AG04450 (cell line): ENCODE measurements at regions not wholly inside any gene's neighbourhood (a gene's known extent, or its start where the extent isn't known, plus 50 kb on each side); places are given as distances from the start of the nearest gene placed in this dataset.
"Not testable (repeated sequence)": the region's sequence is repeated elsewhere in the genome, so short reads cannot be mapped to it uniquely, and the experiment has no call there.

Source experiments
- CTCF ChIA-PET: fragments of 300-600, 350-600 bp; formaldehyde crosslinking; extraction: SDS; loops from one replicate; lab custom pipeline; 2022; ENCODE audit warnings: antibody characterized with exemption, inconsistent platforms; lab: Charles Lee
- POLR2A ChIA-PET: fragments of 350-600 bp; formaldehyde crosslinking; extraction: SDS; loops from one replicate; lab custom pipeline; 2021; ENCODE audit warnings: antibody characterized with exemption, inconsistent platforms; lab: Yijun Ruan, JAX
- DNase-seq: peaks from one replicate; pipeline ENCODE4 v3.0.0-alpha.2; 2011; ENCODE audit warnings: low read depth, low spot score
- H3K27ac ChIP-seq: one replicate; pipeline ENCODE4 v1.5.1; 2012; ENCODE audit warnings: low read depth, low read length, control low read depth
- H3K27me3 ChIP-seq: one replicate; pipeline ENCODE4 v1.6.0; 2012; ENCODE audit warnings: low read length; ENCODE audit not compliant: control insufficient read depth, insufficient read depth
- H3K4me3 ChIP-seq: 2 replicates; pipeline ENCODE4 v1.5.1; 2011; ENCODE audit warnings: mild to moderate bottlenecking, low read depth, low read length, control low read depth
- H3K9me3 ChIP-seq: 2 replicates; pipeline ENCODE4 v1.5.1; 2012; ENCODE audit warnings: low read length; ENCODE audit not compliant: control insufficient read depth, insufficient read depth
- CTCF ChIP-seq: IDR thresholded peaks from 2 replicates; pipeline ENCODE4 v1.5.1; 2011; ENCODE audit warnings: low read depth, low read length, control low read depth, inconsistent platforms

GRCh38 chr3:164406281-164406680 is 672.0 kb downstream of the SI start:
- POLR2A ChIA-PET = no interaction called here
- CTCF ChIA-PET = no interaction called here

GRCh38 chr3:164401923-164402322 is 676.4 kb downstream of the SI start:
- no peak for TF ChIP-seq CTCF
- Histone ChIP-seq H3K27me3 (no peaks in the 10 kb centered on the region), H3K9me3 (peaks cover 16% of the 10 kb centered on the region), H3K4me3 (no peak overlapping the region), H3K27ac (no peak overlapping the region)
- ChIA-PET CTCF (no interaction called here), POLR2A (no interaction called here)
- no peak for DNase-seq

More at GRCh38 chr3:164406281-164406680, 672.0 kb downstream of the SI start:
- Histone ChIP-seq H3K27me3 (no peaks in the 10 kb centered on the region), H3K27ac (no peak overlapping the region), H3K4me3 (no peak overlapping the region), H3K9me3 (peaks cover 12% of the 10 kb centered on the region)
- no peak for DNase-seq
- no peak for TF ChIP-seq CTCF

- H3K27me3 ChIP-seq, H3K27ac ChIP-seq, H3K4me3 ChIP-seq, DNase-seq, CTCF ChIA-PET, POLR2A ChIA-PET: not testable (repeated sequence)
- peaks cover 16% of the 10 kb centered on the region for H3K9me3 ChIP-seq
Observed at GRCh38 chr3:164401440-164401839, 676.9 kb downstream of the SI start.

- H3K27ac ChIP-seq = no peak overlapping the region
- CTCF ChIA-PET = interaction anchor here (0.5 kb wide), 1 partner anchor 1604 kb away, joined by 6 read pairs; no protein-coding TSS in a partner anchor
- no peak overlapping the region for H3K4me3 ChIP-seq
- H3K27me3 ChIP-seq = no peaks in the 10 kb centered on the region
- no peak for TF ChIP-seq CTCF
- POLR2A ChIA-PET = no interaction called here
- peaks cover 16% of the 10 kb centered on the region for H3K9me3 ChIP-seq
- DNase-seq = no peak
Observed at GRCh38 chr3:164397462-164397861, 680.8 kb downstream of the SI start.

GRCh38 chr3:164393171-164393570 is 685.1 kb downstream of the SI start:
- CTCF ChIA-PET = no interaction called here

More at GRCh38 chr3:164393171-164393570, 685.1 kb downstream of the SI start:
- Histone ChIP-seq H3K9me3 (peaks cover 4% of the 10 kb centered on the region), H3K27ac (no peak overlapping the region), H3K4me3 (no peak overlapping the region), H3K27me3 (no peaks in the 10 kb centered on the region)
- TF ChIP-seq CTCF = no peak
- no peak for DNase-seq
- POLR2A ChIA-PET = no interaction called here
